GM10847 (cell line): ENCODE measurements at regions not wholly inside any gene's neighbourhood (a gene's known extent, or its start where the extent isn't known, plus 50 kb on each side); places are given as distances from the start of the nearest gene placed in this dataset.

Source experiments
- POLR2A ChIP-seq: IDR thresholded peaks from 2 replicates; pipeline ENCODE4 v1.6.1; 2011; ENCODE audit not compliant: insufficient read length; ENCODE audit errors: extremely low read depth

DNA sequence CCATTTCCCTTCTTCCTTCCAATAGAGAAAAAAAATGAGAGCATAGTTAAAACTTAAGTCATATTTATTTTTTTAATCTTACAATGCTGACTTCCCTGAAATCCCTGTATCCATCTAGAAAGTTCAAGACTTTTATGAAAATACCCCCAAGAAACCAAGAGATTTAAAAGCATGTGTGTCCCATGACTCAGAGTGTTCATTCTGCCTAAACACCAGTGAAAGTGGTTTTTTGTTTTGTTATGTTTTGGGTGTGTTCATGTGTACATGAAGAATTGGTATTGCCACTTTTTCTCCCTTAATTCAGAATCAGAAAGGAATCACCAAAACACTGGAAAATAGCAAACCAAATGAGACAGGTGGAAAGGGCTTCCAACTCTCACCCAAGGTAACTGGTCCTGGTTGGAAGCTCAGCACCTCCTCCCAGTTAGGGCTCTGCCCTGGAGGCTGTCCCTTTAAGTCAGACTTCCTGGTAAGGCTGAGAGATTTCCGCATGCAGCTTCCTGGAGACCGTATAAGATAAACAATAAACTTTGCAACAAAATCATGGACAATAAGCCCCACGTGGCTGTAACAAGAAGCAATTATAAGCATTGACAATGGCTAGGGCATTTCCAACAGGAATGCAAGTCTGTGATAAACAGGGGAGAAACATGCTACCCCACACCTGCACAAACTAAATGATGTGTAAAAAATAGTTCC lies 121.9 kb upstream of the ARHGEF3 start:
- no peak for TF ChIP-seq POLR2A

GRCh38 chr3:56921573-56922453 lies 120.1 kb upstream of the ARHGEF3 start:
- TF ChIP-seq POLR2A: no peak

DNA sequence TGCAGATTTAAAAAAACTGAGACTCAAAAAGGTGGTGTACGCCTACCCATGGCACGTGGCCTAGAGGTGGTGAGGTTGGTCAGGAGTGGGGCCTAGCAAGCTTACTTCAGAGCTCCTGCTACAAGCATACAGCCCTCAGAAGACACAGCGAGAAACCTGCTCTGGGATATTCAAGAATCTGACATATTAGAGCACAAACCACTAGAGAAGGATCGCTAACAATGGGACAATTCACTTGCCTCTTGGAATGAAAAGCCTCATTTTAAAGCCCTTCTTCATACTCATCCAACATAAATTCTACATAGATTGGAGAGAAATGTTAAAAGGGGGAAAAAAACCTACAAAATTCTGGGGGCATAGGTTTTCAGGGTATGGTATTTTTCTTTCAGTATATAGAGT lies 118.0 kb upstream of the ARHGEF3 start:
- TF ChIP-seq POLR2A: no peak

DNA sequence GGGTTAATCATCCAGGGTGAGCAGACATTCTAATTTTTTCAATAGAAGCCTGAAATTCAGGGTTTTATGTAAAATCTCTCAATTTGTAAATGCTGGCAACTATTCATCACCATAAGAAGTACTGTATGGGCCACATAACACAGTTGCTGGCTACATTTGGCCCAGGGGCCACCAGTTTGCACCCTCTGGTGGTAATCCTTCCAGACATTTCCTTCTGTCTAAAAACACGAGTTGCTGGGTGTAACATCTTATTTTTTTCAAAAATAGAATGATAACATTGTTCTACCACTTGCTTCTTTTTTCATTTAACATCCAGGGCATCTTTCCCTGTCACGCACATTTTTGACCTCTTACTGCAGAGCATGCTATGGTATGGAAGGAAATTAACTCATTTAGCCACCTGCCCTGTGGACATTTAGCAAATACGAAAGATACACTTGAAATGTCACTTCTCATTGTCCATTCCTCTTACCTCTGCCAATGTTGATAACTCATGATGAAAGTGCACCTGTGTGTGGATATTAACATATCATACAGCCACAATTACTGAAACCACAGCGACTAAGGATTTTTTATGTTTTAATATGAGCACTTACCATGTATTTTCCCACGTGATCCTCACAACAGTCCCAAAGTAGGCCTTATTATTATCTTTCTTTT lies 117.5 kb upstream of the ARHGEF3 start:
- no peak for TF ChIP-seq POLR2A

DNA sequence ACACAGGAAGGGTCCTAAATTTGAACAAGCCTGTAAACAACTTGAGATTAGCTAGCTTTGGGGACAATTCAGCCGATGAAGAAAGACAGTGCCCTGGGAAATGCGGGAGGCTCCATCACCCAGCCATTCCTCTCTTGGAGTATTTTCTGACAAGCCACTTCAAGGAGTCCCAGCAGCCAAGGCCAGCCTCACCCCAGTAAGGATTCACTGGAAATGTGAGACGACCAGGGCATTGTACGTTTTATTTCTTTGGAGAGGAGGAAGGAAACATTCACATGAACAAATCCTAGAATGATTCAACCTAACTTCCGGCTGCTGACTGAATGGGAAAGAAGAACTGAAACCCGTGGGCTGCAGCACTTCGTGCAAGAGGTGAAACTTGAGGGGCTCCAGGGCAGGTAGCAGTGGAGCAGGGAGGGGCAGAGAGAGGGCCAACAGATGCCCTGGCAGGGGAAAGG lies 116.4 kb upstream of the ARHGEF3 start:
- TF ChIP-seq POLR2A: no peak

GRCh38 chr3:56917361-56918110 lies 115.8 kb upstream of the ARHGEF3 start:
- no peak for TF ChIP-seq POLR2A

GRCh38 chr3:56916716-56917360 lies 115.1 kb upstream of the ARHGEF3 start:
- no peak for TF ChIP-seq POLR2A

GRCh38 chr3:56915966-56916586 lies 114.3 kb upstream of the ARHGEF3 start:
- TF ChIP-seq POLR2A: peak; percentile 18

GRCh38 chr3:56914646-56915045 lies 112.9 kb upstream of the ARHGEF3 start:
- no peak for TF ChIP-seq POLR2A

DNA sequence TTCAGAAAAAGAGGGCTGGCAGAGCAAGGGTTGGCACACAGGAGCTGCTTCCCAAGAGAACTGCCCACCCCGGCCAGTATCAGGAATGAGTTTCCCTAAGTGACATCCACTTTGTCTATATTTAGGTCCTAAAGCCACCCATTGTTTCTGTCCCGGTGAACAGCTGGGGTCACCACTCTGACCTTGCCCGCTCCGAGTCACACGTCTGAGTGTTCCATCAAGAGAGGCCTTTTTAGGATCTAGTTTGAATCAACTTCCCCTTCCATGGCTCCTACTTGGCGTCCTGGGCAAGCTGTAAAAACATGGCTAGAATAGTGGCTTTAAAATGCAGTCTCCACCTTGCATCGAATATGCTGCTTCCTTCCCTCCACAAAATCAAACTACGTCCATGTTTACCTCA lies 109.6 kb upstream of the ARHGEF3 start:
- TF ChIP-seq POLR2A: no peak

- no peak for TF ChIP-seq POLR2A
Measured at GRCh38 chr3:56909349-56909748, 107.6 kb upstream of the ARHGEF3 start.

DNA sequence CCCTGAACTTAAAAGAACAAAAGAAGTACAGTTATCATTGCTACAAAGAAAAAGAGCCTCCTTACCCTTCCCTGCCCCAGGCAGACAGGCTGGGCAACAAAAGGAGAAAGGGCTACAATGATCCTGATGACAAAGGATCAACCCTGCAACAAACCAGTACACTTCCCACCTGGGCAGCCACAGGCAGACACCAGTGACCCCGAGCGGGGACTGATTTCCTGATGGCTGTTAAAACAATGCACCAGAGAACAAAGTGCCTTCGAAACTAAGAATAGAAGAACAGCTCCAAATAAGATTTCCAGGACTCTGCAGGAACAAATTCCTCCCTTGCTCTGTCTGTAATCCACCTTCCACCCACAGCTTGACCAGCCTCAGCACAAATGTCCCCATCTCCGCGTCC lies 106.3 kb upstream of the ARHGEF3 start:
- TF ChIP-seq POLR2A: no peak

DNA sequence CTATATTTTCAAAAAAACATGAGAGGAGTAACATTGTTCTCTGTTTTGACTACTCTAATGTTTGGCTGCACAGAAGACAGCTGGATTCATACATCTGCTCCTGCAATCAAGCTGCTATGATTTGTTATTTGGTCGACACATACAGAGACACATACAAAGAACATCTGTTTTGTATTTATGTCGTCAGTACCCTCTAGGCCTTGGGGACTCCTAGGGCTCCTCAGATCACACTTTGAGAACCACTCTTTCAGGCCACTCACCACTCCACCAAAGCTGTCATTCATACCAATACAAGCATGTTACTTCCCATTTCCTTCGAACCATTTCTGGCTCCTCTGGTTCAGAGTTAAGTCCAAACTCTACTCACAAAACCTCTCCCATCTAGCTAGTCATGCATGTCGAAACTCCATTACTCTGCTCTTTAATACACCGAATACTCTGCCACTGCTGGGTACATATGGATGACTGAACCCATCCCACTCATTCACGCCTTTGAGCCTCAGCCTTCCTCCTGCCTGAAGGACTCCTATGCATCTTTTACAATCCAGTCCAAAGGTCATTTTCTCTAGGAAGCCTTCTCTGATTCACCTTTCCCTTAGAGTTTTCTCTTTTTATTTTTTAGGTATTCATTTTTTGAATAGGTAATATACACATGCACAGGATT lies 102.9 kb upstream of the ARHGEF3 start:
- TF ChIP-seq POLR2A: no peak
